Activated gamma-delta T cell treated with anti-CD3 and anti-CD28 coated beads, Interleukin-2, amount 50 U/mL, for 16 hours (primary cell): ENCODE measurements at regions not wholly inside any gene's neighbourhood (a gene's known extent, or its start where the extent isn't known, plus 50 kb on each side); places are given as distances from the start of the nearest gene placed in this dataset.
"Not testable (repeated sequence)": the region's sequence is repeated elsewhere in the genome, so short reads cannot be mapped to it uniquely, and the experiment has no call there.

Source experiments
- DNase-seq: peaks from one replicate; pipeline ENCODE4 v3.0.0-alpha.2; 2020; ENCODE audit warnings: low read depth

DNA sequence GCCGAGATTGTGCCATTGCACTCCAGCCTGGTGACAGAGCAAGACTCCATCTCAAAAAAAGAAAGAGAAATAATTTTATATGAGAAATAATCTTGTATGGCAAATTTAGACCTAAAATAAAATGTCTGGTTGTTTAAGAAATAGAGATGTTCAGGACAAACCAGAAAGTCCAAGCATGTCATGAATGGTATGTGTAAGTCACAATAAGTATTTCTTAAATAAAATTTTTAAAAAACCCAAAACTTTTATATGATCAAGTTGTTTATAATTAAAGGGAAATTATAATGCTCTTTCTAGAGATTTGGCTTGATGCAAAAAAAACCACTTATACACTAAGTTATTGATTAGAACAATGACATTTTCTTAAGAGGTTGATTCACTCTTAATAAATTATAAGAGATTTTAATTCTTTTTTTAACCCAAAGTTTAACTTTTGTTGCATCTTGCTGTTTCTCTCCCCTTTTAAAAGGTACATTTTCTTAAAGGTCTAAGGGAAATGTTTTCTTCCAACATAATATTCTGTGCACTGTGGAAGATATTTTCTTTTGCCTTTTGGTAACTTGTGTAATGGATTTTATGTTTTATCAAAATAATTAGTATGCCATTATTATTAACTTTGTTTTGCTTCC lies 105.7 kb downstream of the RTP4 start:
- no peak for DNase-seq

- not testable (repeated sequence) for DNase-seq
Observed at GRCh38 chr3:187466306-187466705, 98.1 kb downstream of the RTP4 start.

DNA sequence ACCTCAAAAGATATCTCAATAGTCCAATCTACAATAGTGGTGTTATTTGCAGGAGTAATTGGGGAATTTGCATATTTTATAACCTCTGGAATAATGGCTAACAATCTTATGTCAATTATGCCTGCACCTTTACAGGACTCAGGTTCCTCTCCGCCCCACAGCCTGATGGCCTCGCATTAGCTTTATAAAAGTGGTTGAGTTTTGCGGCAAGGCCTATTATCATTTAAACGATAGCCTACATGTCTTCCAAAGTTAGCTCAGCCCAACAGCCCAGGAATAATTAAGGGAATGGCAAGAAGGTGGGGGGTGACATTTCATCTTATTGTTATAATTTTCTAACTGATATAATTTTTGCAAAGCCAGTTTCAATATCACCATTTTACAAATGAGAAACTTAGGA lies 97.3 kb downstream of the RTP4 start:
- no peak for DNase-seq

- no peak for DNase-seq
Observed at GRCh38 chr3:187464682-187465081, 96.5 kb downstream of the RTP4 start.

GRCh38 chr3:187458921-187459320 lies 90.7 kb downstream of the RTP4 start:
- no peak for DNase-seq

GRCh38 chr3:187458383-187458782 lies 90.2 kb downstream of the RTP4 start:
- DNase-seq = no peak

- no peak for DNase-seq
Observed at GRCh38 chr3:187456250-187456649, 88.1 kb downstream of the RTP4 start.

DNA sequence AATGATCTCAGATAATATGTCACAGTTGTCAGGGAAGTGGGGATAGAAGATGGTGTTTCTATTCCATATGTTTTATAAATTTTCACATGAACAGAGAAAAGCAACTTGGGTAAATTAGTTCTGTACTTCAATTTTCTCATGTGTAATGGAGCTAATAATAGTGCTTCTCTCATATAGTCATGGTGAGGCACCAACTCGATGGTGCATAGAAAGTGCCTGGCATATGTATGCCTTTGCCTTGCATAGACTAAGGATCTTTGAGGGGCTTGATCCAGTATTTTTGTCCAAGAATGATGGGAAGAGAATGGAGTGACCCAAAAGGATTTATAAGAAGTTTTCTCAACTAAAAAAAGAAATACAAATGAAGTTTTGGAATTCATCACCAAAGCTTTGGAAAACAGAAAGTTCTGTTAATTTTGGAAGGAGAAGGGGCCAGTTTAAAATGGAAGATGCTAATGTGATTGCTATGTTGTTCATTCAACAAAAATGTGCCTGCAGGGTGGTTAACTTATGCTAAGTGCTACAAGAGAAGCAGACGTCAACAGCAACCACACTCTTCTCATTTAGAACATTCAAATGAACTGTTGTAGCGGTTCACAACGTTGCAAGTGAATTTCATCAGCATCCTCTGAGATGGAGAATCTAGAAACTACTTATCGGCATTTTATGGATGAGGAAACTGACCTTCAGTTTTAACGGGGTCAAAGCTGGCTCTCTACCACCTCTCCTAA lies 86.1 kb downstream of the RTP4 start:
- DNase-seq = no peak

DNA sequence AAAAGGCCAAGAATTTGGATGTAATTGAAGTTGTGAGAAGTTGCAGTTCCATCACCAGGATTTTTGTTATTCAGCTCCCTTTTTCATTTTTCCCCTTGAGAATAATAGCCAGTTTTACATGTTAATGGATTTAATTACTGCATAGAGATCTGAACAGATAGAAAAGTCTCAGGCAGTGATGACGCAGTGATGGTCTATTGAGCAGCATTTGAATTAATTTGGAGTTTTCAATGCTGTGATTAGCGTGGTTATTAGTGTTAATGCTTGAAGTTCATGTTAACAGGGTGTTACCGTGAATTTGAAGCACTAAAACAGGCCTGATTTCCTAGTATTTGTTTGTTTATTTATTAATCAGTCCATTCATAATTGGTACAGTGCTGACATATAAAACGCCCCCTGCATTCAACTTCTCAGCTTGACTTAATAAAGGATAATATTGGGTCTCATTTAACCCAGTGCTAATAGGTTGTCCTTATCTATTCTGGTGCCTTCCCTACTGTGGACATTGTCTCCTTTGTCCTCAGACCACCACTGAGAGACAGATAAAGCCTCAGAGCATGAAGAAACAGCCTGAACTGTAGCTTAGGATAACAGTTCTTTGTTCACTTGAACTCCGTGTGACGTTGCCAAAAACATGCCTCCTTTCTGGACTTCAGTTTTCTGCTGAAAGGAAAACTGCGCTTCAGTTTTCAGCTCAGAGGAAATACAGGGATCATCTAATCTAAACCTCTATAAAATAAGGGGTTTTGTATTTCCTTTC lies 82.4 kb downstream of the RTP4 start:
- DNase-seq = no peak

GRCh38 chr3:187448674-187449073 lies 80.5 kb downstream of the RTP4 start:
- DNase-seq = no peak

- DNase-seq = no peak
Observed at GRCh38 chr3:187447737-187448136, 79.6 kb downstream of the RTP4 start.

- no peak for DNase-seq
Observed at GRCh38 chr3:187445356-187445755, 77.2 kb downstream of the RTP4 start.

DNA sequence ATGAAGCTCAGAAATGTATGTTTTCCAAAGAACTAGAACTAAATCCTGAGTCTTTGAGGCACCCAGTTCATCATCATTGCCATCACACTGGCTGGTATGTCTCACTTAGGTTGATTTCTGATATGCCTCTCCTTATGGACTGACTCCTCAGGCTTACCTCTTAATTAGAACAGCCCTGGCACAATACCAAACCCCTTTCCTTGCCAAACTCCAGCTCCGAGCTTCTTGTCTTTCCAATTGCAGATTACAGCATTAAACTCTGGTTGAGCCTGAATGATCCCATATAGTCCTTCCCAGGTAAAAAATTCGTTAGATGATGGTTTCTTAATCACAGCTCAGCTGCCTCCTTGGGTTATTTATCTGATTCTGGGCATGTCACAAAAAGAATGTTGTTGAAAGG lies 66.3 kb downstream of the RTP4 start:
- DNase-seq = no peak

- no peak for DNase-seq
Observed at GRCh38 chr3:187430576-187430975, 62.4 kb downstream of the RTP4 start.
